NCI-H524 treated with DMSO at 0.1 percent for 48 hours (cell line): ENCODE measurements at regions not wholly inside any gene's neighbourhood (a gene's known extent, or its start where the extent isn't known, plus 50 kb on each side); places are given as distances from the start of the nearest gene placed in this dataset.

Source experiments
- DNase-seq: peaks from one replicate; lab custom pipeline; 2025; lab: John Stamatoyannopoulos, UW

DNA sequence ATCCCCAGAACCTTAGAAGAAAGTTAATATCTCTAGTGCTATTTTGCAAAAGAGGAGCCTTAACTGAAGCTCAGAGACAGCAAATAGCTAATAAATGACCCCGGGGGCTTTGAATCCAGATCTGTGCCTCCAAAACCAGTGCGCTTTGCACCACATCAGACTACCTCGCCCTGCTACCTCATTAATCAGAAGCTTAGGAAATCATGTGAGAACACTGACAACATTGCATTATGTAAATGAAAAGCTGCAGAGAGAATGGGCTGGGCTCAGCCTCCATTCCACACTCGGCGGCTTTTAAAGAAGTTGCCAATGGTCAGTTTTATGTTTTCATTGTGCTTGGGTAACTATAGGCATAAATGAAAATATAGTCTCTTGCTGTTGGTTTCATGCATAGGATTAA, 54.0 kb upstream of the STMND1 start:
- DNase-seq: no peak

DNA sequence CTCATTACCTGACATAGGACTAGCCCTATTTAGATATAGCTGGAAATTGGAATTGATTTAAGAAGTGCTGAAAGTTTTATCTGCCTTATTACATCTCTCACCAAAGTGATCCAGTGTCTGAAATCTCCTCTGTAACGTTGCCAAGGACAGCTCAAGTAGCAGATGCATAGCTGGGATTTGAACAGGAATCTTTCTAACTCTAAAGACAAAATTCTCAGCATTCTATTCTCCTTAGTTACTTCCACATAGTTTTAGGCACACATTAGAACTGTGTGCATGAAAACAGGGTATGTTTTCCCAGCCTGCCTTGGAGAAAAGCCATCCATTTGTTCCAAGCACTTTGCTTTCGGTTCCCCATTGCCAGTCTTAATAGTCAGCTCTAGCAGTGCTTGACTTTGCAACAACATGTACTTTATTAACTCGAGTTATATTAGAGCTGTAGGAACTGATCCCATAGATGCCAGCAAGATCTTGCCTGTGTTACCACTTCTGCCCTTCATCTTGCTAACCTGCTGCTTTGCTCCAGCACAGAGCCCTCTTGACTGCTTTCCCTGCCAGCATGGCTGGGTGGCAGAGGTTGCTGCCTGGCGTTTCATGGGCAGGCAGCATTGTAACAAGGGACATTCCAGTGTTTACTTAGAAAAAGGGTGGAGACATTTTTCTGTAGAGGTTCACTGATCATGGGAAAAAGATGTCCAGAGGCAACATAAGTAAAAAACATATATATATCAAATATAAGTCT, 56.1 kb upstream of the STMND1 start:
- DNase-seq: no peak

DNA sequence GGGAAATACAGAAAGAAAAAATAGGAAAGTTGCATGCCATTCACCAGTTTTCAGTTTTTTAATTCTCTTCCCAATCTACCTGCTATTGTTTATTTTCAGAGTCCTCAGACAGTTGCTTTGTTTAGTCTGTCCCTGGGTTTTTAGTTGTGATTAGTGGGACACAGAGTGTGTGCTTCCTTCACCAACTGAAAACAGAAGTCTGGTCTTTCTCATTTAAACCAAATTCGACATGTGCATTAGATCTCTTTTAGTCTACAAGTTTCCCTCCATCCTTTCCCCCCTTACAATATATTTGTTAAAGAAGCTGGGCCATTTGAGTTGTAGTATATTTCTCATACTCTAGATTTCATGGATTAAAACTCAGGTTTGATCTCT, 58.7 kb upstream of the STMND1 start:
- DNase-seq: no peak

- no peak for DNase-seq
Observed at GRCh38 chr6:17042422-17043147, 59.3 kb upstream of the STMND1 start.

- no peak for DNase-seq
Observed at GRCh38 chr6:17039266-17039665, 62.6 kb upstream of the STMND1 start.

DNA sequence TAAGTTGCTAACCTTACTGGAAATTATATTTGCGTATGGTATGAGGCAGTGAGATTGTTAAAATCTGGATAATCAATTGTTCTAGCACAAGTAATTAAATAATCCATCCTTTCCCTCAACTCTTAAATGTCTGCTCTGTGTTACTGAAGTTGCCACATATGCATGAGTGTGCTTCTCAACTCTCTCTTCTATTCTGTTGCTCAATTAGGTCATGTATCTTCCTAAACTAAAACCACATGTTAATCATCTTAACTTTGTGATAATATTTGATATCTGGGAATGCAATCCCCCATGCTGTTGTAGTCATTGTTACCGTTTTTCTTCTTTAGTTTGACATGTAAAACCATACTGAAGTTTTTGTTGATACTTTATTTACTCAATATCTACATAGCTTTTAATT, 63.5 kb upstream of the STMND1 start:
- no peak for DNase-seq

DNA sequence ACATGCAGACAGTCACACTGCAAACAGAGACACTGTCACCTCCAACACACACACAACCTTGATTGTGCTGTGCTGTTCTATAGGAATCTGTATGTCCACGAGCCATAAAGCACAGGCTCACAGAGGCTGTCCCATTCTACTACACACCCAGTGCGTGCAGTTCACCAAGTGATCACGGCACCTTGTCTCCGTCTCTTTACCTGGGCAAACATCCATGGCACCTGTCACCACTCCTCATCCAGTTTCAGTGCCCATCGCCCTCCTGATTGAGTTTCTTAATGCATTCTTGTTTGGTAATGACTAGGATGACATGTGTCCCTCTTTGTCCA, 65.8 kb upstream of the STMND1 start:
- DNase-seq: no peak

DNA sequence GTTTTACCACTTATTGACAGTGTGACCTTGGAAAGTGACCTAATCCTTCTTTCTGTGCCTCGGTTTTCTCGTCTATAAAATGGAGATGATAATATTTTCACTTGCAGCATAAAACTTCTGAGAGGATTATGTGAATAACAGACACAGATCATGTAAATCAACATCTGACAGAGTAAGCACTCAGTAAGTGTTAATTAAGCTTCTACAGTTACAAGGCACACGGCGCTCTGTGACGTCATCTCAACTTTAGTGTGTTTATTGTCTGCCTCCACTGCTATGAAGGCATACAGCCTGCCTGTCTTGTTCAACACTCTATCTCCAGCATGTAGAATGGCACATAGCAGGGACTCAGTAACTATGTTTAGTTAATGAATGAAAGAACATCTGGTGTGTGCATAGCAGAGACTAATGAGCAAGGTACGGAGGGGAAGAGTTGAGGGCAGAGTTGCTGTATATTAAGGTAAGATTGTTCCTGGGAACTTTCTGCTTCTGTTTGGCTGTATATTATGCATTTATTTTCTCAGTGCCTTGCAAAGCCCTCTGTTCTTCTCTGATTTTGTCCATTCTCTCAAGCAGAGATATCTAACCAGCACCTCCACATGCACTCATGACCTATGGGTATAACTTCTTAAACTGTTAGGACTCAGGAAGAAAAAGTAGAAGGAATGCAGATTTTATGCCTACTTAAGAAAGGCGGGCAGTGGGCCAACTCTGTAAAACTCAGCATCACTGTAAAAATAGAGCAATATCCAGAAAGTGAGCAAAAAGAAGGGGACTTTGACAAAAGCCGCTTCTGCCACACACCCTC, 66.4 kb upstream of the STMND1 start:
- DNase-seq: no peak

DNA sequence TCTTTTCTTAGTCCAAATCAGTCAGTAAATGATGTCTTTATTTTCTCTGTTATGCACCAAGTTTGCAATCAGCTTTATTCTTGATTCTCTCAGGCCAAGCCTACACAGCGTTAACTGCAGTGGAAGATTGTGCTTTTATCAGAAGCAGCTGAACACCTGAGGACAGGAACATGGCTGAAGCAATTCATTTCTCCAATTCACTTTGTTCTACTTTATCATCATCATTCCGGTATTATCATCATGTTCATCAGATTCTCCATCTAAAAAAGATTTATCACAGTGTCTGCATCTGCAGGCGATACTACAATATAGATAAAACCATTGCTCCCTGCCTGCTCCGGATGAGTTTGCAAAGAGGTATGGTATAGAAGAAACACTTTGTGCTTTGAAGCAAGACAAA, 68.1 kb upstream of the STMND1 start:
- no peak for DNase-seq

GRCh38 chr6:17032988-17033634, 68.7 kb upstream of the STMND1 start:
- DNase-seq: no peak

DNA sequence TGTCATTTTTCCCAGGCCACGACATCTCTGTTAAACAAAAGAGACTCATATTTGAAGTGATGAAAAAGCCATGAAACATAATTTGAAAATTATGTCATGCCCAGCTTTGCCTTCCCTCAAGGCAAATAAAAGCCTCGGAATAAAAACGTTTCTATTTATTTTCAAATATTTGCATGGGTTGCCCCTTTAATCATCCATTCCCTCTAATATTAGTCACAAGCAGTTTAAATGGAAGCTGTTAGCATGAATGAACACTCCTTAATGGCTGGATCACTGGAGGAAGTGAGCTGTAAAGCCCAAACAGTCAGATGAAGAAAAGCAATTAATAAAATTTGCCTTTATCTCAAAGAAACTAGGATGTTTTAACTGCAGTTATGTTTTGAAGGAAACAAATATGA, 69.3 kb upstream of the STMND1 start:
- DNase-seq: no peak

DNA sequence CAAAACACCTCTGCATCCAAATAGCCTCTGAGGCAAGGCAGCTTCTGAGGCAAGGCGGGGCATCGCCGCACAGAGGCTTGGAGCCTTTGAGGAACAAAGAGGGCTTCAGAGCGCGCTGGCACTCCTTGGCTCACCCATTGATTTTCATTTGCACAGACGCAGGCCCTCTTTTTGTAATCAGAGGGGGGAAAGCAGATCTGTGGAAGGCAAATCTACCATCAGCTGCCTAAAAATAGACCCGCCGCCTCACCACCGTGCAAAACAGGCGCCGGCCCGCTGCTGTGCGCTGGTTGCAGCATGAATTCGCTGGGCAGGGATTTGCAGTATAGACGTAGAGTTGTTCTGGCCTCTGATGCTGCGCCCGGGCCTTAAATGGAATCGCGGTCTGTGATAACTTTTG, 69.9 kb upstream of the STMND1 start:
- no peak for DNase-seq

DNA sequence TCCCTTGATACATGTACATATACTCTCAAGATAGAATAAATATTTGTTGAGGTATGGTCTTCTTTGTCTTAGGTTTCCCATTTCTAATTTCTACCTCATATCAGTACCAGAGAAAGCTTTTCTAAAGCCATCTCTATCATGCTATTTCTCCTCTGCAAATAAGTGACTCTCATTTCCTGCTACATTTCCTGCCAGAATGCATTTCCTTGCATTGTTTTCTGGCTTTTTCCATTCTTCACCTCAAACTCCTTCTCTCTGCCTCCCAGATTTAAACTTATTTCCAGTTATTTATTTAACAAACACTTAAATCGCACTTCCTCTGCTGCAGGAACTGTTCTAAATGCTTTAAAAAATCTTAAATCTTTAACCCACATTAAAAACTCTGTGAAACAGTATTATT, 74.4 kb upstream of the STMND1 start:
- no peak for DNase-seq

DNA sequence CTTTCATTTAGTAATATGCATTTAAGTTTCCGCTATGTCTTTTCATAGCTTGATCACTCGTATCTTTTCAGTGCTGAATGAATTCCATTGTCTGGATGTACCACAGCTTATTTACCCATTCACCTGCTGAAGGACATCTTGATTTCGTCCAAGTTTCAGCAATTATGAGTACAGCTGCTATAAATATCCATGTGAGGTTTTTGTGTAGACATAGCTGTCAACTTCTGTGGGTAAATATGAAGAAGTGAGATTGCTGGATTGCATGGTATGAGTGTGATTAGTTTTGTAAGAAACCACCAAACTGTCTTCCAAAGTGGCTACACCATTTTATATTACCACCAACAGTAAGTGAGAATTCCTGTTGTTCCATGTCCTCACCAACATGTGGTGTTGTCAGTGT, 79.2 kb upstream of the STMND1 start:
- no peak for DNase-seq

DNA sequence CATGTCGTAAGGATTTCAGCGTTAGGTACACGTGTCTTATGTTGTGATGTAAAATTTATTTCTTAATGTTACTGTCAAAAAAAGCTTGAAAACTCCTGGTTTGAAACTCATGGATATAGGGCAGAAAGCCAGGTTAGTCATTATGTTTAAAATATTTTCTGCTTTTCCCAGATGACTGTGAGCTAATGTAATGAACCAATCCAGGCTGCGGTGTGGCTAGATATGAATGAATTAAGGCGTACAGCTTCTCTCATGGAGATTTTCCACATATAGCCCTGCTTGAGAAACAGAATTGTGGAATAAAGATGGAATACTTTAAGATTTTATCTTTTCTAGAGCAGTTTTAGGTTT, 80.3 kb upstream of the STMND1 start:
- no peak for DNase-seq

DNA sequence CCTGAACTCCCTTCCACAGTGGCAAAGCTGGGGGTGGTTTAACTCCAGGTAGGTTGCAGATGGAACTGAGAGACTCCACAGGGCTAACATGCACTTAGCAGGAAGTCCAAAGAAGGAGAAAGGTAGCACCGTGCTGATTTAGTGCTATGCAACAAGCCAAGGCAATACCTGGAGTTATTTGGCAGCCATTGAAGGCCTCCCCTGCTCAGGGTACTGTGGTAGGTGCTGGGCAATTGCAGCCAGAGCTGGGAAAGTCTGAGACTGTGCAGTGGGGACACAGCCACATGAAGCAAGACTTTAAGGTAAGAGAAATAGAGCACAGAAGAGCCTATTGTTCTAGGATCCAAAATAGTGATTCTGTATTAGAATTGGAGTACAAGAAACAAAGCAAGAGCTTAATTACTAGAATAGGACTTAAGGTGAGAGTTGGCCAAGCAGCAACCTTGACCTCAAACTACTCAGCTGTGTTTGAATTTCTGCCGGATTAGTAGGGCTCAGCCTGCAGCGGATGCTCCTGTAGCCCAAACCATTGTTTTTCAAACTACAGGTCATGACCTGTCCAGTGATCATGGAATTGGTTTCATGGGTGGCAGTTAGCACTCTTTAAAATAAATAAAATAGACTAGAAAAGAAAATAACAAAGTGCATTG, 80.8 kb upstream of the STMND1 start:
- DNase-seq: no peak

DNA sequence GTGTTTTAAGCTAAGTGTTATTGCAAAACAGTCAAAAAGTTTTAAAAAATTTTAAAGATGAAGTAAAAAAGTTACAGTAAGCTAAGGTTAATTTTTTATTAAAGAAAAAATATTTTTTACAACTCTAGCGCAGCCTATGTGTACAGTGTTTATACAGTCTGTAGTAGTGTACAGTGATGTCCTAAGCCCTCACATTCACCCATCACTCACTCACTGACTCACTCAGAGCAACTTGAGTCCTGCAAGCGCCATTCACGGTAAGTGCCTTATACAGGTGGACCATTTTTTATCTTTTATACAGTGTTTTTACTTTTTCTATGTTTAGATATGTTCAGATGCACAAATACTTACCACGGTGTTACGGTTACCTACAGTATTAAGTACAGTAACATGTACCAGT, 83.4 kb upstream of the STMND1 start:
- DNase-seq: no peak

GRCh38 chr6:17017416-17017815, 84.4 kb upstream of the STMND1 start:
- no peak for DNase-seq

DNA sequence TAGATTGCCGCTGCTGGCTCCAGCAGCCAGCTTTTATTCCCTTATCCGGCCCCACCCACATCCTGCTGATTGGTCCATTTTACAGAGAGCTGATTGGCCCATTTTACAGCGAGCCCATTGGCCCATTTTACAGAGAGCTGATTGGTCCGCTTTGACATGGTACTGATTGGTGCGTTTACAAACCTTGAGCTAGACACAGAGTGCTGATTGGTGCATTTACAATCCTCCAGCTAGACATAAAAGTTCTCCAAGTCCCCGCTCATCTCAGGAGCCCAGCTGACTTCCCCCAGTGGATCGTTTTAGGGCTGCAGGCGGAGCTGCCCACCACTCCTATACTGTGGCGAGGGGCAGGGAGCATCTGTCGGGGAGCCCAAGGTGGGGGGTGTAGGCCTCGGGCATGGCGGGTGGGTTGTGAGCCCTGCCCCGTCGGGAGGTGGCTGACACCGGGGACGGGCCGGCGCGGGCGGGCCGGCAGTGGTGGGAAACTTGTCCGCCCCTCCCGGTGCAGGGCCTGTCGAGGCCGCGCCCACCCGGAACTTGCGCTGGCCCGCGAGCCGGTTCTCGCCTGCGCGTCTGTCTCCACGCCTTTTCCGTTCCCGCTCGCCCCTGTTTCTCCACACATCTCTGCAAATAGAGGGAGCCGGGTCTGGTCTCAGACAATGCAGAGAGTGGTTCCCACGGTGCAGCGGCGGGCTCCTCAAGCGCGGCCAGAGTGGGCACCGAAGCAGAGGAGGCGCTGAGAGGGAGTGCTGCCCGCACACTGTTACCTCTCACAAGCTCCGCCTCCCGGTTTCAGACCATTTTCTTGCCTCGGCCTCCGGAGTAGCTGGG, 86.1 kb upstream of the STMND1 start:
- no peak for DNase-seq

GRCh38 chr6:17015144-17015543, 86.7 kb upstream of the STMND1 start:
- DNase-seq: no peak

GRCh38 chr6:17013701-17014100, 88.1 kb upstream of the STMND1 start:
- DNase-seq: no peak
